ENCODE measurements at regions not wholly inside any gene's neighbourhood (a gene's known extent, or its start where the extent isn't known, plus 50 kb on each side); places are given as distances from the start of the nearest gene placed in this dataset.

DNA sequence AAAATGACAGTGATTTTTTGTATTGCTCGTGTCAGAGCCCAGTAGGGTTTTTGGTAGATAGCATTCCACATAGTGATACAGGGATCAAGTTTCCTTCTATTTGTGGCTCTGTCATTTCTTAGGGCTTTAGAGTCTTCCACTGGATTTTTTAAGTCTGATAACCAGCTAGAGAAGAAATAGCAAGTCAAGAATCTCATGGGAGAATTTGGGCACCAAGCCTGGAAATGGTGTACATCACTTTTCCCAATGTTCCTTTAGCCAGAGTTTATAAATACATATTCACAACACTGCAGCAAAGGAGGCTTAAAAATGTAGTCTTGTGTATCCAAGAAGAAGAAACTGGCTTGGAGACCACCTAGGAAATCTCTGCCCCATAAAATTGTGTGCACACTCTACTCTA, 647.1 kb upstream of the KLF4 start:
- TF ChIP-seq, protein P1, sequence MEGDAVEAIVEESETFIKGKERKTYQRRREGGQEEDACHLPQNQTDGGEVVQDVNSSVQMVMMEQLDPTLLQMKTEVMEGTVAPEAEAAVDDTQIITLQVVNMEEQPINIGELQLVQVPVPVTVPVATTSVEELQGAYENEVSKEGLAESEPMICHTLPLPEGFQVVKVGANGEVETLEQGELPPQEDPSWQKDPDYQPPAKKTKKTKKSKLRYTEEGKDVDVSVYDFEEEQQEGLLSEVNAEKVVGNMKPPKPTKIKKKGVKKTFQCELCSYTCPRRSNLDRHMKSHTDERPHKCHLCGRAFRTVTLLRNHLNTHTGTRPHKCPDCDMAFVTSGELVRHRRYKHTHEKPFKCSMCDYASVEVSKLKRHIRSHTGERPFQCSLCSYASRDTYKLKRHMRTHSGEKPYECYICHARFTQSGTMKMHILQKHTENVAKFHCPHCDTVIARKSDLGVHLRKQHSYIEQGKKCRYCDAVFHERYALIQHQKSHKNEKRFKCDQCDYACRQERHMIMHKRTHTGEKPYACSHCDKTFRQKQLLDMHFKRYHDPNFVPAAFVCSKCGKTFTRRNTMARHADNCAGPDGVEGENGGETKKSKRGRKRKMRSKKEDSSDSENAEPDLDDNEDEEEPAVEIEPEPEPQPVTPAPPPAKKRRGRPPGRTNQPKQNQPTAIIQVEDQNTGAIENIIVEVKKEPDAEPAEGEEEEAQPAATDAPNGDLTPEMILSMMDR (IDR thresholded peaks at IDR 0.05), result no peak
- no peak for TF ChIP-seq ZFX (IDR thresholded peaks at IDR 0.05; ENCODE audit: borderline replicate concordance)

All from 22Rv1 (cell line).